ENCODE measurements at regions not wholly inside any gene's neighbourhood (a gene's known extent, or its start where the extent isn't known, plus 50 kb on each side); places are given as distances from the start of the nearest gene placed in this dataset.
"Not testable (repeated sequence)": the region's sequence is repeated elsewhere in the genome, so short reads cannot be mapped to it uniquely, and the experiment has no call there.

DNA sequence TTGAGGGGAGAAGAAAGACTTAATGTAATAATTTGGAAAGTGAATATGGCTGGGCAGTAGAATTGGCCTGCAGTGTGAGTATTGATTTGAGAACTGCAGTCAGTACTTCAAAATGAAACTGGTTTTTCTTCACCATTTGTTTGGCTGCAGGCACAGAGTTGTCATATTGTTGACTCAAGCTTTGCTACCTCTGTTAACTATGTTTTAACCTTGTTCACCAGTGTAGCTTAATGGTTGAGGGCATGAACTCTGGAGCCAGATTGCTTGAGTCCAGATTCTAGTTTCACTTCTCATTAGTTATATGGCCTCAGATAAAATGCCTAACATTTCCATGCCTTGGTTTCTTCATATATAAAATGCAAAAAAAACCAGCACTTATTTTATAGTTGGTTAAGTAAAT is 64.1 kb downstream of the CFAP44 start:
- H3K4me1 Mint-ChIP-seq, result no peaks in the 10 kb centered on the region
- TF ChIP-seq, protein P1, sequence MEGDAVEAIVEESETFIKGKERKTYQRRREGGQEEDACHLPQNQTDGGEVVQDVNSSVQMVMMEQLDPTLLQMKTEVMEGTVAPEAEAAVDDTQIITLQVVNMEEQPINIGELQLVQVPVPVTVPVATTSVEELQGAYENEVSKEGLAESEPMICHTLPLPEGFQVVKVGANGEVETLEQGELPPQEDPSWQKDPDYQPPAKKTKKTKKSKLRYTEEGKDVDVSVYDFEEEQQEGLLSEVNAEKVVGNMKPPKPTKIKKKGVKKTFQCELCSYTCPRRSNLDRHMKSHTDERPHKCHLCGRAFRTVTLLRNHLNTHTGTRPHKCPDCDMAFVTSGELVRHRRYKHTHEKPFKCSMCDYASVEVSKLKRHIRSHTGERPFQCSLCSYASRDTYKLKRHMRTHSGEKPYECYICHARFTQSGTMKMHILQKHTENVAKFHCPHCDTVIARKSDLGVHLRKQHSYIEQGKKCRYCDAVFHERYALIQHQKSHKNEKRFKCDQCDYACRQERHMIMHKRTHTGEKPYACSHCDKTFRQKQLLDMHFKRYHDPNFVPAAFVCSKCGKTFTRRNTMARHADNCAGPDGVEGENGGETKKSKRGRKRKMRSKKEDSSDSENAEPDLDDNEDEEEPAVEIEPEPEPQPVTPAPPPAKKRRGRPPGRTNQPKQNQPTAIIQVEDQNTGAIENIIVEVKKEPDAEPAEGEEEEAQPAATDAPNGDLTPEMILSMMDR (IDR thresholded peaks at IDR 0.05; ENCODE audit: unreplicated experiment), result no peak
- no peaks in the 10 kb centered on the region for H3K27me3 Mint-ChIP-seq (ENCODE audit: low read depth)
- H3K36me3 Mint-ChIP-seq, result peaks cover 13% of the 10 kb centered on the region
- peaks cover 11% of the 10 kb centered on the region for H3K9me3 Mint-ChIP-seq
- no peak for DNase-seq (ENCODE audit: low spot score in 2 of 2, unreplicated experiment in 2 of 2)
- no peak overlapping the region for H3K27ac Mint-ChIP-seq
- no peak overlapping the region for H3K4me3 Mint-ChIP-seq

DNA sequence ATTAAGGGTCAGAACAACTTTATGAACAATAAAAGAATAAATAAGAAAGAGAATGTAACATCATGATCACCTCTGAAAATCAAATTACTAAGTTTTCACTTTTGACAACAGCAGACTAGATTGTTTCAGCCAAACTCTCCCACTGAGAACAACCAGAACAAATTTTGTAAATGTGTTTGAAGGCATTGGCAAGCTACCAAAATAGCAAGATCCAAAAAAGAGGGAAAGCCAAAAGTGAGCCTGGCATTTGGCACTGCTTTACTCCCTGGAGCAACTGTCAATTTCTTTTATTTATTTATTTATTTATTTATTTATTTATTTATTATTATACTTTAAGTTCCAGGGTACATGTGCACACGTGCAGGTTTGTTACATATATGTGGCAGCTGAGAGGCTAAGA is 67.2 kb downstream of the CFAP44 start:
- Mint-ChIP-seq H3K27me3 (ENCODE audit: low read depth) (no peaks in the 10 kb centered on the region), H3K27ac (no peak overlapping the region), H3K4me1 (no peaks in the 10 kb centered on the region), H3K9me3 (peaks cover 22% of the 10 kb centered on the region), H3K36me3 (peaks cover 16% of the 10 kb centered on the region), H3K4me3 (no peak overlapping the region)
- TF ChIP-seq, protein P1 (IDR thresholded peaks at IDR 0.05; ENCODE audit: unreplicated experiment), result no peak
- no peak for DNase-seq (ENCODE audit: low spot score in 2 of 2, unreplicated experiment in 2 of 2)

DNA sequence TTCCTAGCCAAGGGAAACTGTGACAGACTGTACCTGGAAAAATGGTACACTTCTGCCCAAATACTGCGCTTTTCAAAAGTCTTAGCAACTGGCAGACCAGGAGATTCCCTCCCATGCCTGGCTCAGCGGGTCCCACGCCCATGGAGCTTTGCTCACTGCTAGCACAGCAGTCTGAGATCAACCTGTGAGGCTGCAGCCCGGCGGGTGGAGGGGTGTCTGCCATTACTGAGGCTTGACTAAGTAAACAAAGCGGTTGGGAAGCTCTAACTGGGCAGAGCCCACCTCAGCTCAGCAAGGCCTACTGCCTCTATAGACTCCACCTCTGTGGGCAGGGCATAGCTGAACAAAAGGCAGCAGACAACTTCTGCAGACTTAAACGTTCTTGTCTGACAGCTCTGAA is 74.5 kb downstream of the CFAP44 start:
- not testable (repeated sequence) for H3K27me3 Mint-ChIP-seq (ENCODE audit: low read depth); H3K4me1 Mint-ChIP-seq; H3K4me3 Mint-ChIP-seq; DNase-seq (ENCODE audit: low spot score in 2 of 2, unreplicated experiment in 2 of 2); H3K36me3 Mint-ChIP-seq; H3K27ac Mint-ChIP-seq
- peaks cover 11% of the 10 kb centered on the region for H3K9me3 Mint-ChIP-seq

DNA sequence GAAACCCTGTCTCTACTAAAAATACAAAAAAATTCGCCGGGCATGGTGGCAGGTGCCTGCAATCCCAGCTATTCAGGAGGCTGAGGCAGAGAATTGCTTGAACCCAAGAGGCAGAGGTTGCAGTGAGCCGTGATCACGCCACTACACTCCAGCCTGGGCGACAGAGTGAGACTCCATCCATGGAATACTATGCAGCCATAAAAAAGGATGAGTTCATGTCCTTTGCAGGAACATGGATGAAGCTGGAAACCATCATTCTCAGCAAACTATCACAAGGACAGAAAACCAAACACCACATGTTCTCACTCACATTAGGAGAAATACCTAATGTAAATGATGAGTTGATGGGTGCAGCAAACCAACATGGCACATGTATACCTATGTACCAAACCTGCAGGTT is 86.0 kb downstream of the CFAP44 start:
- H3K9me3 Mint-ChIP-seq; H3K4me3 Mint-ChIP-seq; H3K27ac Mint-ChIP-seq; DNase-seq (ENCODE audit: low spot score in 2 of 2, unreplicated experiment in 2 of 2); H3K27me3 Mint-ChIP-seq (ENCODE audit: low read depth); H3K36me3 Mint-ChIP-seq: not testable (repeated sequence)
- H3K4me1 Mint-ChIP-seq, result peaks cover 12% of the 10 kb centered on the region

DNA sequence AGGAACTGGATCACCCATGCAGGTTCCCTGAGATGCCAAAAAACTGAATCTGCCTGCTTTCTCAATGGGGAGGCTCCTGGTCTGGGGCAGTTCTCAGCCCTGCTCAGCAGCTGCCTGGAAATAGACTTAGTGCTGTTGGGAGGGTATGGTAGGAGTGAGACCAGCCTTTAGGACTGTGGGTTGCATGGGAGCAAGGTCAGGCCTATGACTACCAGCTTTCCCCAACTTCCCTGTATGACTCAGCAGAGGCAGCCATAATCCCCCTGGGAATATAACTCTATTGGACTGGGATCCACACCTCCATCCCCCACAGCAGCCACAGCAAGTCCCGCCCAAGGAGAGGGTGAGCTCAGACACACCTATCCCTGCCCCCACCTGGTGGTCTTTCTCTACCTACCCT is 87.0 kb downstream of the CFAP44 start:
- peaks cover 1% of the 10 kb centered on the region for H3K36me3 Mint-ChIP-seq
- no peak for DNase-seq (ENCODE audit: low spot score in 2 of 2, unreplicated experiment in 2 of 2)
- TF ChIP-seq, protein P1 (IDR thresholded peaks at IDR 0.05; ENCODE audit: unreplicated experiment), result no peak
- no peaks in the 10 kb centered on the region for H3K27me3 Mint-ChIP-seq (ENCODE audit: low read depth)
- no peaks in the 10 kb centered on the region for H3K9me3 Mint-ChIP-seq
- H3K4me1 Mint-ChIP-seq, result peaks cover 12% of the 10 kb centered on the region
- no peak overlapping the region for H3K4me3 Mint-ChIP-seq
- H3K27ac Mint-ChIP-seq, result no peak overlapping the region

DNA sequence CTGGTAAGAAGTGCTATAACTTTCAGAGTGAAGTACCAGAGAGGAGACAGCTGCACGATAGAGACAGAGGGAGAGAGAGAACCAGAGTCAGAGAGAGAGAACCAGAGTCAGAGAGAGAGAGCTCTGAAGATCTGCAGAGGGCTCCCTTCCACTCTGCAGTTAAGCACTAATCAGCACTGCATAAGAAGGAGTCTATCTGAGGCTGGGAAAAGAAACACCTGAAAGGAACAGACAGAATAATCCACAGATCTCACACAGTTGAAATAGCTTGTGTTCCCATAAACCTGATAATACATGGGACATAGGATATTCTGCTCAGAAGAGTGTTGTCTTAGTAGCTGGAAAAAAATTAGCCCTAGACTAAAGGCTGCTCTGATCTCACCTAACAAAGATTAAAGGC is 87.6 kb downstream of the CFAP44 start:
- Mint-ChIP-seq H3K27me3 (ENCODE audit: low read depth) (no peaks in the 10 kb centered on the region), H3K36me3 (peaks cover 2% of the 10 kb centered on the region), H3K9me3 (no peaks in the 10 kb centered on the region), H3K27ac (peak overlapping the region; percentile 14), H3K4me1 (peaks cover 12% of the 10 kb centered on the region), H3K4me3 (no peak overlapping the region)
- DNase-seq (ENCODE audit: low spot score in 2 of 2, unreplicated experiment in 2 of 2), result no peak
- TF ChIP-seq, protein P1 (IDR thresholded peaks at IDR 0.05; ENCODE audit: unreplicated experiment), result no peak

DNA sequence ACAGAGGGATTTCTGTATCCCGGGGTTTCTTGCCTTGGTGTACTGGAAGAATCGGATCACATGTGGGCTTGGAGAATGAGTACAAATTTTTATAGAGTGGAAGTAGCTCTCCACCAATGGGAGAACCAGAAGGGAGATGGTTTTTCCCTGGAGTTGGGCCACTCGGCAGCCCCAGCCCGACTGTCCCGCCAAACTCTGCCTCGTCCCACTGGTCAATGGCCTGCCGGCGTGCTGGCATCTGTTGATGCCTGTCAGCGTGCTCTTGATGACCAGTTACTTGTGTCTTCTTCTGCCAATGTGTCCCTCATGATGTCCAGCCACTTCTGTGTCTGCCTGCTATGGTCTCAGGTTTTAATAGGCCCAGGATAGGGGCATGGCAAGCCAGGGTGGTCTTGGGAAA is 100.5 kb downstream of the CFAP44 start:
- Mint-ChIP-seq H3K9me3 (peaks cover 17% of the 10 kb centered on the region), H3K4me3 (no peak overlapping the region), H3K27ac (no peak overlapping the region), H3K4me1 (no peaks in the 10 kb centered on the region), H3K27me3 (ENCODE audit: low read depth) (no peaks in the 10 kb centered on the region), H3K36me3 (peaks cover 4% of the 10 kb centered on the region)
- TF ChIP-seq, protein P1 (IDR thresholded peaks at IDR 0.05; ENCODE audit: unreplicated experiment), result no peak
- DNase-seq (ENCODE audit: low spot score in 2 of 2, unreplicated experiment in 2 of 2), result no peak
